Large intestine (tissue), 3 donors: ENCODE measurements at regions not wholly inside any gene's neighbourhood (a gene's known extent, or its start where the extent isn't known, plus 50 kb on each side); places are given as distances from the start of the nearest gene placed in this dataset.
"Not testable (repeated sequence)": the region's sequence is repeated elsewhere in the genome, so short reads cannot be mapped to it uniquely, and the experiment has no call there.

Experiments used
- DNase-seq, 2 donors: peaks; one replicate each; pipeline versions ENCODE4 v3.0.0 to v3.0.0-alpha.2; 2013
- H3K27ac ChIP-seq: one replicate; pipeline ENCODE4 v1.5.1; 2013; ENCODE audit warnings: low read length
- H3K27me3 ChIP-seq: 2 replicates; pipeline ENCODE4 v1.6.1; 2013; ENCODE audit warnings: low read length; ENCODE audit not compliant: control insufficient read depth, insufficient read depth
- H3K36me3 ChIP-seq: 2 replicates; pipeline ENCODE4 v1.6.1; 2013; ENCODE audit warnings: low read length; ENCODE audit not compliant: control insufficient read depth, insufficient read depth
- H3K4me1 ChIP-seq: one replicate; pipeline ENCODE4 v1.6.1; 2013; ENCODE audit warnings: low read length; ENCODE audit not compliant: control insufficient read depth, insufficient read depth
- H3K4me3 ChIP-seq: one replicate; pipeline ENCODE4 v1.5.1; 2013; ENCODE audit warnings: low read length
- H3K9me3 ChIP-seq: one replicate; pipeline ENCODE4 v1.6.1; 2013; ENCODE audit warnings: mild to moderate bottlenecking, low read depth, low read length, moderate library complexity; ENCODE audit not compliant: control insufficient read depth
- WGBS: methylation state at CpG from one replicate; pipeline ENCODE4 v1.1.5; 2013; ENCODE audit warnings: low lambda C conversion rate; ENCODE audit not compliant: insufficient coverage; 5-methylcytosine and 5-hydroxymethylcytosine counted together

GRCh38 chr15:92787116-92787515 is 113.0 kb upstream of the CHD2 start:
- DNase-seq, result no peak
- Histone ChIP-seq H3K4me1 (no peaks in the 10 kb centered on the region), H3K27me3 (no peaks in the 10 kb centered on the region), H3K9me3 (no peaks in the 10 kb centered on the region), H3K4me3 (no peak overlapping the region), H3K36me3 (no peaks in the 10 kb centered on the region), H3K27ac (no peak overlapping the region)
- WGBS, result no CpG with 5 or more reads among the region's 3 CpGs

GRCh38 chr15:92788196-92788595 is 111.9 kb upstream of the CHD2 start:
- no peak overlapping the region for H3K27ac ChIP-seq
- no peak overlapping the region for H3K4me3 ChIP-seq
- no peaks in the 10 kb centered on the region for H3K36me3 ChIP-seq
- no peaks in the 10 kb centered on the region for H3K4me1 ChIP-seq
- H3K9me3 ChIP-seq, result no peaks in the 10 kb centered on the region
- DNase-seq, result no peak
- no CpG with 5 or more reads among the region's 5 CpGs for WGBS
- no peaks in the 10 kb centered on the region for H3K27me3 ChIP-seq

DNA sequence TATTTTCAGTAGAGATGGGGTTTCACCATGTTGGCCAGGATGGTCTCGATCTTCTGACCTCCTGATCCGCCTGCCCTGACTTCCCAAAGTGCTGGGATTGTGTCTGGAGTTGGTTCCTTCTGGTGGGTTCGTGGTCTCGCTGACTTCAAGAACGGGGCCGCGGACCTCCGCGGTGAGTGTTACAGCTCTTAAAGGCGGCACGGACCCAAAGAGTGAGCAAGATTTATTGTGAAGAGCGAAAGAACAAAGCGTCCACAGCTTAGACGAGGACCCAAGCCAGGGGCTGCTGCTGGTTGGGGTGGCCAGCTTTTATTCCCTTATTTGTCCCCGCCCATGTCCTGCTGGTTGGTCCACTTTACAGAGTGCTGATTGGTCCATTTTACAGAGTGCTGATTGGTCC is 111.3 kb upstream of the CHD2 start:
- not testable (repeated sequence) for H3K4me1 ChIP-seq, H3K27ac ChIP-seq, H3K36me3 ChIP-seq, H3K4me3 ChIP-seq, DNase-seq, H3K27me3 ChIP-seq, H3K9me3 ChIP-seq
- 100% methylated on average over 5 of the region's 15 CpGs for WGBS

- Histone ChIP-seq H3K4me1 (no peaks in the 10 kb centered on the region), H3K36me3 (no peaks in the 10 kb centered on the region), H3K4me3 (no peak overlapping the region), H3K27me3 (no peaks in the 10 kb centered on the region), H3K9me3 (no peaks in the 10 kb centered on the region), H3K27ac (no peak overlapping the region)
- DNase-seq, result no peak
- 100% methylated on average over 1 of the region's 1 CpG for WGBS
These were observed 103.9 kb upstream of the CHD2 start for GRCh38 chr15:92796161-92796611.

- DNase-seq, result peak; percentile 64 to 72
- Histone ChIP-seq H3K4me3 (no peak overlapping the region), H3K36me3 (no peaks in the 10 kb centered on the region), H3K4me1 (peaks cover 6% of the 10 kb centered on the region), H3K9me3 (no peaks in the 10 kb centered on the region), H3K27ac (no peak overlapping the region), H3K27me3 (no peaks in the 10 kb centered on the region)
- 92% methylated on average over 2 of the region's 12 CpGs for WGBS
These were observed 102.7 kb upstream of the CHD2 start for GRCh38 chr15:92797168-92798052.

GRCh38 chr15:92800013-92800412 is 100.1 kb upstream of the CHD2 start:
- Histone ChIP-seq H3K36me3 (no peaks in the 10 kb centered on the region), H3K4me1 (peaks cover 10% of the 10 kb centered on the region), H3K27ac (no peak overlapping the region), H3K27me3 (no peaks in the 10 kb centered on the region), H3K9me3 (peaks cover 2% of the 10 kb centered on the region), H3K4me3 (no peak overlapping the region)
- no peak for DNase-seq
- 100% methylated on average over 1 of the region's 2 CpGs for WGBS

DNA sequence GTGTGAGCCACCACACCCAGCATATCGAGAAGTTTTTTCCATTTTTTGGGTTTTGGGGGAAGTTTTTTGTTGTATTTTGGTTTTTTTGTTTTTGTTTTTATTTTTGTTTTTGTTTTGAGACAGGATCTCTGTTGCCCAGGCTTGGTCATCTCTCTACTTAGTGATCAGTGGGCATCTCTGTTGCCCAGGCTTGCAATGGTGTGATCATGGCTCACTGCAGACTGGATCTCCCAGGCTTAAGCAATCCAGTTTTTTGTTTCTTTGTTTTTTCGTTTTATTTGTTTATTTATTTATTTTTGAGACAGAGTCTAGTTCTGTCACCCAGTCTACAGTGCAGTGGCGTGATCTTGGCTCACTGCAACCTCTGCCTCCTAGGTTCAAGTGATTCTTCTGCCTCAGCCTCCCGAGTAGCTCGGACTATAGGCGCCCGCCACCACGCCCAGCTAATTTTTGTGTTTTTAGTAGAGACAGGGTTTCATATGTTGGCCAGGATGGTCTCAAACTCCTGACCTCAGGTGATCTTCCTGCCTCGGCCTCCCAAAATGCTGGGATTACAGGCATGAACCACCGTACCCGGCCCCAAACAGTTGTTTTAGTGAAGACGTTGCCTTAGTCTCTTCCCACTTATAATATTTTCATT is 99.6 kb upstream of the CHD2 start:
- H3K4me1 ChIP-seq, DNase-seq, H3K27ac ChIP-seq, H3K9me3 ChIP-seq, H3K4me3 ChIP-seq, H3K27me3 ChIP-seq, H3K36me3 ChIP-seq: not testable (repeated sequence)
- 100% methylated on average over 1 of the region's 12 CpGs for WGBS

DNA sequence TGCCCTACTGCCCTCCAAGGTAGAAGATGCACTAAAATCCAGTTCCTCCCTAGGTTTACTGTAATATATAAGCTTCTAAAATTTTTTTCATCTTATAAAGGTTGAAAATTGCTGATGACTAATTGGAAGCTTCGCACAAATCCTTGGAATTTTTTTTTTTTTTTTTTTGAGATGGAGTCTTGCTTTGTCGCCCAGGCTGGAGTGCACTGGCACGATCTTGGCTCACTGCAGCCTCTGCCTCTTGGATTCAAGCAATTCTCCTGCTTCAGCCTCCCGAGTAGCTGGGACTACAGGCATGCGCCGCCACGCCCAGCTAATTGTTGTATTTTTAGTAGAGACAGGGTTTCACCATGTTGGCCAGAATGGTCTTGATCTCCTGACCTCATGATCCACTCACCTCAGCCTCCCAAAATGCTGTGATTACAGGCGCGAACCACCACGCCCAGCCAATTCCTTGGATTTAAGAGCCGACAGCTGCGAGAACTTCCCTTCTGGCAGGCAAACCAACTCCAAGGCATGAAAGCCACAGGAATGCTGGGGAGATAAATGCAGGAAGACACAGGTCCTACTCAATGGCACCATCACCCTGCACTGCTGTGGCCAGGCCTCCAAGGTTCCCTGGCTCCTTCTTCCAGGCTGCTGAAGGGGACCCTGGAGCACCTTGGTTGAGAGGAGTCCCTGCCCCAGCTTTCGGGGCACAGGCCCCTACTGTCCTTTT is 98.9 kb upstream of the CHD2 start:
- not testable (repeated sequence) for H3K36me3 ChIP-seq, H3K9me3 ChIP-seq, H3K27ac ChIP-seq, H3K27me3 ChIP-seq, DNase-seq, H3K4me3 ChIP-seq, H3K4me1 ChIP-seq
- 100% methylated on average over 1 of the region's 13 CpGs for WGBS

- 73% methylated on average over 2 of the region's 5 CpGs for WGBS
- H3K27me3 ChIP-seq, result no peaks in the 10 kb centered on the region
- no peaks in the 10 kb centered on the region for H3K36me3 ChIP-seq
- DNase-seq, result peak; percentile 11 to 32
- H3K9me3 ChIP-seq, result peaks cover 2% of the 10 kb centered on the region
- H3K27ac ChIP-seq, result no peak overlapping the region
- H3K4me3 ChIP-seq, result no peak overlapping the region
- H3K4me1 ChIP-seq, result peaks cover 10% of the 10 kb centered on the region
These were observed 98.2 kb upstream of the CHD2 start for GRCh38 chr15:92801774-92802464.

DNA sequence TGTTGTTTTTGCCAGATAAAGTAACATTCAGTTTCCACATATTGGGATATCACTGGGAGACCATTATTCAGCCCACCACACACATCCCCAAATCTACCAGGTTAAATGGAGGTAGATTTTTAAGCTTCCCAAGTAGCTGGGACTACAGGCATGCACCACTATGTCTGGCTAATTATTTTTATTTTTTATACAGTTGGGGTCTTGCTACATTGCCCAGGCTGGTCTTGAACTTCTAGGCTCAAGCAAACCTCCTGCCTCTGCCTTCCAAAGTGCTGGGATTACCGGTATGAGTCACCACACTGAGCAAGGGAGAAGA is 96.6 kb upstream of the CHD2 start:
- no peak overlapping the region for H3K4me3 ChIP-seq
- WGBS, result no CpG with 5 or more reads among the region's 1 CpG
- H3K9me3 ChIP-seq, result peaks cover 2% of the 10 kb centered on the region
- no peaks in the 10 kb centered on the region for H3K27me3 ChIP-seq
- peak overlapping the region; percentile 77 for H3K27ac ChIP-seq
- DNase-seq, result no peak
- H3K36me3 ChIP-seq, result no peaks in the 10 kb centered on the region
- peaks cover 15% of the 10 kb centered on the region for H3K4me1 ChIP-seq
